NB4 (cell line): ENCODE measurements at regions not wholly inside any gene's neighbourhood (a gene's known extent, or its start where the extent isn't known, plus 50 kb on each side); places are given as distances from the start of the nearest gene placed in this dataset.

Experiments
- CTCF ChIP-seq: IDR thresholded peaks from one replicate; pipeline ENCODE4 v1.5.1; 2012; ENCODE audit warnings: low read depth, low read length
- MYC ChIP-seq: IDR thresholded peaks from 2 replicates; pipeline ENCODE4 v1.6.1; 2011; ENCODE audit warnings: low read depth, low read length
- POLR2A ChIP-seq: IDR thresholded peaks from 2 replicates; pipeline ENCODE4 v1.6.1; 2011; ENCODE audit warnings: mild to moderate bottlenecking; ENCODE audit not compliant: insufficient read length; ENCODE audit errors: extremely low read depth
- TF ChIP-seq, protein P1 (sequence below): IDR thresholded peaks from 2 replicates; pipeline ENCODE4 v1.6.1; 2011; ENCODE audit warnings: low read depth, low read length

DNA sequence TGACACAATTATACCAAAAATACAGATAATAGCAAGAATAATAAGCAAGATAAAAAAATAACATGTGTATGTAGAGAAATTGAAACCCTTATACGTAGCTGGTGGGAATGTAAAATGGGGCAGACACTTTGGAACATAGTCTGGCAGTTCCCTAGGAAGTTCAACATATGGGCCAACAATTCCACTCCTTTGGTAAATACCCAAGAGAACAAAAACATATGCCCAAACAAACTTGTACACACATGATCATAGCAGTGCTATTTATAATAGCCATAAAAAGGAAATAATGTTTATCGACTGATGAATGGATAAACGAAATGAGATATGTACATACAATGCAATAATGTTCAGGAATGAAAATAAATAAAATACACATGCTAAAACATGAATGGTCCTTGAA is 462.4 kb upstream of the SORCS1 start:
- no peak for TF ChIP-seq CTCF
- no peak for TF ChIP-seq MYC
- no peak for TF ChIP-seq POLR2A
- TF ChIP-seq, protein P1, sequence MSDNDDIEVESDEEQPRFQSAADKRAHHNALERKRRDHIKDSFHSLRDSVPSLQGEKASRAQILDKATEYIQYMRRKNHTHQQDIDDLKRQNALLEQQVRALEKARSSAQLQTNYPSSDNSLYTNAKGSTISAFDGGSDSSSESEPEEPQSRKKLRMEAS, result no peak
